Posterior vena cava (tissue), 2 donors: ENCODE measurements at regions not wholly inside any gene's neighbourhood (a gene's known extent, or its start where the extent isn't known, plus 50 kb on each side); places are given as distances from the start of the nearest gene placed in this dataset.
"Not testable (repeated sequence)": the region's sequence is repeated elsewhere in the genome, so short reads cannot be mapped to it uniquely, and the experiment has no call there.

Source experiments
- DNase-seq: peaks from one replicate; pipeline ENCODE4 v3.0.0-alpha.2; 2020; ENCODE audit warnings: low spot score
- intact Hi-C, 2 donors: fragments of 100-400 bp; cut with DNase I; formaldehyde crosslinking; loops; one replicate each; pipeline versions ENCODE4 v1.14.1 to v1.14.2; 2022 to 2023
- donor health status: DM: yes; HTN: yes; CAD: no.
- donor health status: DM: yes; HTN: yes; CAD: no.

GRCh38 chr5:122515210-122515609 lies 203.2 kb downstream of the SNCAIP start:
- not testable (repeated sequence) for DNase-seq
- intact Hi-C loops: loop anchor here in 1 of 2 donors (10.0 kb wide), 1 partner anchor 1110 kb away; no protein-coding TSS in a partner anchor

DNA sequence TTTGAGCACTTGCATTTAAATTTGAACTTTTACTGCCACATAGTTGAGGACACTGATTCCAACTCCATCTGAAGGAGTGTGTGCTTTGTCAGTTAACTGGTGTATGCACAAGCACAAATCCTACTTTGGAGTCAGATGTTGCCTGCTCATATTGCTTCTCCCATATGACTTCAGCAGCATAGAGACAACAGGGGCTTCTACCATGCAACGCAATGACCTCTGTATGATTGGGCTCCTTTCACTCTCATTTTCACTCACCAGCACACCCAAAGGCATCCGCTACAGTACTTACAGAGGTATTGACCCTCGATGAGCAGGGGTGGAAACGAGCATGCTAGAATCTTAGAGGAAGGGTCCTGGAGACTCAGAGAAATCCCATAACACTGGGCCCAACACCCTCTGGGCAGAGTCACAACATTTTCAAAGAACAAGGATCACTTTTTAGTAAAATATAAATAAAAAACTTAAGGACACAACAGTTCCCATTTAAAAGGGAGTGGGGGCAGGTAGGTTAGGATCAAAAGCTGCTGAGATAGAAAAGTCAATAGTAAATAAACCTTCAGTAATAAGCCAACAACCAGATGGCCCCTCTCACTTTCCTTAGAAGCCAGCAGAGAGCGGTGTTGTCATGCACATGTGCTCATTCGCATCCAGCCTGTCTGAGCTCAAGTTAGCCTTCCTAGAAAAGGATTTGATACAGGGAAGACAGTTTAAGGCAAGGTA lies 203.8 kb downstream of the SNCAIP start:
- no peak for DNase-seq
- intact Hi-C loops: loop anchor here in 1 of 2 donors (10.0 kb wide), 1 partner anchor 1109 kb away; no protein-coding TSS in a partner anchor

DNA sequence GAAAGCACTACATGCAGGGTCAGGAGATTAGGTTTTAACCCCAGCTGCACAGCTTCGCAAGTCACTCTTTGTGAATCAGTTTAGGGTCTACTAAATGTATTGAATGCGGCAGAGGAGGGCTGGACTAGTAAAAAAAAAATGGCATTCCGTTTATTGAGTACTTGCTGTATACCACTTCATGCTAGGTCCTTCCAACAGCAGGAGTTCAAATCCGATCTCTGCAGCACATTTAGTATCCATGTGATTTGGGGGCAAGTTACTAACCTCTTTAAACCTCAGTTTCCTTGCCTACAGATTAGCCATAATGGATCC lies 204.4 kb downstream of the SNCAIP start:
- no peak for DNase-seq
- intact Hi-C loops: loop anchor here in 1 of 2 donors (10.0 kb wide), 1 partner anchor 1108 kb away; no protein-coding TSS in a partner anchor

DNA sequence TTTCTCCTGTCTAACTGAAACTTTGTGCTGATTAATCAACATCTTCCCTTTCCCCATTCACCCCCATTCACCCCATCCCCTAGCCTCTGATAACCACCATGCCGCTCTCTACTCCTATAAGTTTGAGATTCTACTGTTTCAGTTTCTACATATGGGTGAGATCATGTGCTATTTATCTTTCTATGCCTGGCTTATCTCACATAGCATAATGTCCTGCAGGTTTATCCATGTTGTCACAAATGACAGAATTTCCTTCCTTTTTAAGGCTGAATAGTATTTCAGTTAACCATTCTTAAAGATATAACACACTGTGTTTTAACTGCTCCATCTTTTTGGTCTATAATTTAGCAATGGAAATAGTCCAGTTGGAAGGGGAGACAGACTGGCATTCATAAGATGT lies 205.1 kb downstream of the SNCAIP start:
- intact Hi-C loops: loop anchor here in 1 of 2 donors (10.0 kb wide), 1 partner anchor 1108 kb away; no protein-coding TSS in a partner anchor
- no peak for DNase-seq

GRCh38 chr5:122523776-122524175 lies 211.7 kb downstream of the SNCAIP start:
- intact Hi-C loops: no loop called here
- no peak for DNase-seq

- intact Hi-C loops: no loop called here
- no peak for DNase-seq
These were observed 215.5 kb downstream of the SNCAIP start for GRCh38 chr5:122527547-122527946.

DNA sequence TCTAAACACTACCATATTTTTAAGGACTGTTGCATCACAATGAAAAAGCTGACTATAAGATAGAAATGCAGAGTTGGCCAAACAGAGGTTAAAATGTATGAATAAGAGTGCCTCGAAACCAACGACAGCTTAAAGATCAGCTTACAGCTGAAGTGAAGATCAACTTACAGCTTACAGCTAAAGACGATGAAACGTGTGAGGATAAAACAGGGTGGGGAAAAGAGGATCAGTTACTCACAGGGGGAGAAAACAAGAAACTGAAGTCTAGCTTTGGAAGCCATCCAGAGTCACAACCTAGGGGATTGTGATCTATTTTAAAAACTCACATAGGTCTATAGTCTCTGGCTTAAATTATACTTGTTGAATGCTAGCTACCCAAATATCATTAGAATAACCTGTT lies 220.0 kb downstream of the SNCAIP start:
- DNase-seq: no peak
- intact Hi-C loops: no loop called here

DNA sequence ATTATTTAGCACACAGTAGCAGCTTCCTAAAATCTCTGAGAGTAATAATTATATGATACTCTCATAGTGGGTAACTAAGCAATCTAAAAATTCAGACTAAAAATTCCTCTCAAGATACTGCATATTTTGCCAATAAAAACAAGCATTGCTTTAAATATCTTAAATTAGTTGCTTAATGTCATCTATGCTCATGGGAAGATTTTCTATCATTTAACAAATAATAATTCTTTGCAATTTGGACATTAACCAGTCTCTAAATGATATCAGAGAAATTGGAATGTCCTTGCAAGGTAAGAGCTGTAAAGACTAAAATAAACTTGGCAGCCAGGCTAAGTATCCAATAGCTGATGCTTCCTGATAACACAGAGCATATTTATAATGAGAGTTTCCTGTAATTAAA lies 221.8 kb downstream of the SNCAIP start:
- no peak for DNase-seq
- intact Hi-C loops: no loop called here

DNA sequence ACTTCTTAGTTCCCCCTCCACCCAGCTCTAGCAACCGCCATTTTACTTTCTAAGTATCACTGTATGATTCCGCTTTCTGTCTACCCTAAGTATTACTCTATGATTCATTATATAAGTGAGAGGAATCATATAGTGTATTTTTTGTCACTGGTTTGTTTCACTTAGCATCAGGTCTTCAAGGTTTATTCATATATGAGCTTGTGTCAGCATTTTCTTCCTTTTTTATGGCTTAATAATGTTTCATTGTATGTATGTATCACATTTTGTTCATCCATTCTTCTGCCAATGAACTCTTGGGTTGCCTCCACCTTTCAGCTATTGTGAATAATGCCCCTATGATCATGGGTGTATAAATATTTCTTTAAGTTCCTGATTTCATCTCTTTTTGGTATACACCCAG lies 222.8 kb downstream of the SNCAIP start:
- DNase-seq: no peak
- intact Hi-C loops: no loop called here

DNA sequence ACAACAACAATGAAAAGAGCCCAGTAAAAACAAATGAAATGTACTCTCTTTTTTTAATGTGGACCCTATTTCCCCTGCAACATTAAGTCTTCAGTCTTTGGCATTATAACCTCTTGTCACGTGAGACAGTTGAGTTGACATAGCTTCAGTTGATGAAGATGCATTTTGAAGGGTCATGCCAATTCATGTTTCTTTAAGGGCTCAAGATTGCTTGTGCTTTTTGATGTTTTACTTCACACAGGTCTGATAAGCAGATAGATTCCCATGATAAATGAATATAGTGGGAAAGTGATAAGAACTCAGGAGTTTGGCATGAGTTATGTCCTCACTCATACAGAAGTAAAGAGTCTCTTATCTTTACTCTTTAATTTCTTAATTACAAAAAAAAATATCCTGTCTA lies 229.4 kb downstream of the SNCAIP start:
- no peak for DNase-seq
- intact Hi-C loops: no loop called here

GRCh38 chr5:122545986-122546385 lies 228.9 kb upstream of the SNX2 start:
- no peak for DNase-seq
- intact Hi-C loops: no loop called here

GRCh38 chr5:122547219-122547618 lies 227.7 kb upstream of the SNX2 start:
- no peak for DNase-seq
- intact Hi-C loops: no loop called here

DNA sequence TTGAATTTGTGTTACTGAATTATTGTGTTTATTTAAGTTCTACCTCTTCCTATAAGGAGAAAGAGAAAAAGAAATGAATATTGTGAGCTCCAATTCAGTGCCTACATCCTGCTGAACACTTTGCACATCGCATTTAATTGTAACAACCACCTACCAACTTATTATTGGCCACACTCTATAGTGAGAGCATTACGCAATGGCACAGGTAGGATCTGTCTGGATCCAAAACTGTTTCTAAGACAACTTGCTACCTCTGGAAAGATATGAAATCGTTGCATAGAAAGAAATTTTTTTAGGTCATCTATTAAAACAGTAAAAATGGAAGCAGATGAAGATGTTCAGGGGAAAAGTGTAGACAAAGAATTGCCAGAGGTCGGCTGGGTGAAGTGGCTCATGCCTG lies 227.2 kb upstream of the SNX2 start:
- intact Hi-C loops: no loop called here
- no peak for DNase-seq

DNA sequence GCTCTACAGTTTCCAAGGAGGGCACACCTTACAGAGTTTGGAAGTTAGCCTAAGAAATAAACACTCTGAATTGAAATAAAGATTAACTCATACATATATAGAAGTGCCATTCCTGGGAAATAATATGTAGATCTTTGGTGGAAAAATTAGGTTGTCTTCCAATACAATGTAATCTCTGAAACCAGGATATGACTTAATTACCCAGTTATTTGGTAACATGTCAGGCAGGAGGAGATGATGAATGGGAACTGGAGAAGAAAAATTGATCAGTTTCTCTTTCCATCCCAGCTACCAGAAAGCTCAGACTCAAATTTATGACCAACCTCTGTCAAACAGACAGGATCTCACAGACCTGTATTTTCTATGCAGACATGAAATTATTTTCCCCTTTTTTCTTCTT lies 215.2 kb upstream of the SNX2 start:
- intact Hi-C loops: no loop called here
- no peak for DNase-seq

- DNase-seq: no peak
- intact Hi-C loops: no loop called here
These were observed 213.7 kb upstream of the SNX2 start for GRCh38 chr5:122561209-122561608.

- intact Hi-C loops: no loop called here
- no peak for DNase-seq
These were observed 209.5 kb upstream of the SNX2 start for GRCh38 chr5:122565331-122565730.

DNA sequence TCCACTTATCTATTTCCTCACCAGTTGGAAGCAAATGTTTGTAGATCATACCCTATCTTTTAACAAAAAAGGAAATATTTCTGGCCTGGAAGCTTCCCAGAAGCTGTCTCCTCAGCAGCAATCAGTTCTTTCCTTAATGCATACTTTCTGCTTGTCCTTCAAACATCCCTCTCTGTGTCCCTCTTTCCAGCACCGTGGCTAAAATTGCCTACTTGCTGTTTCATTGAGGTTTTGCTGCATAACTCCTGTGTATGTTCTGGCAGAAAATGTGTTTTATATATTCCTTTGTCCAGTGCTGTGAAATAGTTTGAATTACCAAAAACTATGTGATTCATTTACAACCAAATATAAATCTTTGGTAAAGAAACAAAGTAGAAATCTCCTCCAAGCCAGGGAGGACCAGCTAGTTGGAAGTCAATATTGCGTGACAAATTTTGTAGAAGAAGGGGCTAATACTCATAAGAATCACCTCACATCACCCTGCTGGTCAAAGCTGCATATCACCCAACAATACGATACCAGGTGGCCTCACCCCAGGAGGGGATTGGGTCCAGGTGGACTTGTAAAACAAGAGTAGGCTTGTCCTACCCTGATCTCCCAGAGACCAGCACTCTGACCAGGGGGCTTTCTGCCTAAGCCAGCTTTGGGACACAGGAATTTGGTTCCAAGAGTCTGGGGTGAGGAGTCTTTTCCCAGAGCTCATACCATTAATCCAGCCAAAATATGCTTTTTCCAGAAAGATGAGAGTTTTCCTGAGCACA lies 198.4 kb upstream of the SNX2 start:
- intact Hi-C loops: no loop called here
- no peak for DNase-seq

- no peak for DNase-seq
- intact Hi-C loops: no loop called here
These were observed 193.3 kb upstream of the SNX2 start for GRCh38 chr5:122581629-122582028.

GRCh38 chr5:122584411-122585300 lies 190.2 kb upstream of the SNX2 start:
- no peak for DNase-seq
- intact Hi-C loops: no loop called here

GRCh38 chr5:122585371-122585770 lies 189.5 kb upstream of the SNX2 start:
- DNase-seq: no peak
- intact Hi-C loops: no loop called here
